ENCODE measurements at regions not wholly inside any gene's neighbourhood (a gene's known extent, or its start where the extent isn't known, plus 50 kb on each side); places are given as distances from the start of the nearest gene placed in this dataset.

GRCh38 chr3:66602237-66602636 is 101.4 kb upstream of the LRIG1 start (continued):
- no peak for TF ChIP-seq CUX1 (IDR thresholded peaks at IDR 0.05; ENCODE audit: insufficient replicate concordance, low read depth, low read length)

DNA sequence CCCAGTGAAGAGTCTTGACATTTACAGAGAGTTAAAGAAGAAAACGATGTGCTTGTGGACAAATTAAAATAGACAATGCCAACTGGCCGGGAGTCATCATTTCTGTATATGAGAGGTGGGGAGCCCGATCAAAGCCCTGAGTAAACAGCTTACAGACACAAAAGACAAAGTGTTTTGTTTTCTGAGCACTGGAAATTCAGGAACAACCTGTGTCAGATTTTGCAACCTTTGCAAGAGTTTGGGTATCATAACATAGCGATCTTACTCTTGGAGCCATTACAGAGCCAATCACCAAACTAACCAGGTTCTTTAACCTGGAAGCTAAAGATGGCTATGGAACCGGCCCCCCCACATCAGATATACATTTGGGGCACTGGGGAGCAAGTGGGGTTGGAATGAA is 101.9 kb upstream of the LRIG1 start:
- ATAC-seq (no peak), DNase-seq (ENCODE audit: low read depth, low spot score) (no peak), FAIRE-seq (no peak)
- in situ Hi-C loops (cut with MboI) (no loop called here), intact Hi-C loops (cut with micrococcal nuclease; ENCODE audit: unreplicated experiment) (no loop called here)
- Histone ChIP-seq H3K27me3 (replicated peaks in 1 of 2; ENCODE audit: control insufficient read depth in 2 of 2, insufficient read depth in 2 of 2, low read length in 1 of 2) (peaks cover 0 to 5% of the 10 kb centered on the region in 2 experiments; a peak in 1 of 4 replicates), H3K9me3 (replicated peaks; ENCODE audit: control insufficient read depth, insufficient read depth, low read length) (no peaks in the 10 kb centered on the region), H3K4me1 (ENCODE audit: control insufficient read depth, insufficient read depth, low read length) (no peaks in the 10 kb centered on the region), H4K20me1 (ENCODE audit: control insufficient read depth, insufficient read depth) (no peaks in the 10 kb centered on the region), H3K79me2 (ENCODE audit: control insufficient read depth, insufficient read depth, low read length) (no peaks in the 10 kb centered on the region), H3K9ac (ENCODE audit: control insufficient read depth, insufficient read depth, low read length) (no peak overlapping the region), H3K27ac (ENCODE audit: control insufficient read depth, insufficient read depth) (no peak overlapping the region), H3K4me2 (ENCODE audit: control insufficient read depth, insufficient read depth) (no peak overlapping the region), H2AFZ (ENCODE audit: control insufficient read depth, low read depth, low read length) (no peak overlapping the region), H3K4me3 (no peak overlapping the region), H3K36me3 (ENCODE audit: control insufficient read depth in 2 of 2, insufficient read depth in 2 of 2, low read length in 1 of 2) (no peaks in the 10 kb centered on the region)
- 26% methylated on average over 5 of the region's 5 CpGs for WGBS (ENCODE audit: insufficient coverage, insufficient replicate concordance, low lambda C conversion rate, missing lambda C conversion rate)
- SMC1A ChIA-PET (ENCODE audit: uncharacterized antibody, unreplicated experiment): no interaction called here
- no peak for TF ChIP-seq RBBP5 (conservative IDR thresholded peaks at IDR 0.05)
- TF ChIP-seq, protein P1, sequence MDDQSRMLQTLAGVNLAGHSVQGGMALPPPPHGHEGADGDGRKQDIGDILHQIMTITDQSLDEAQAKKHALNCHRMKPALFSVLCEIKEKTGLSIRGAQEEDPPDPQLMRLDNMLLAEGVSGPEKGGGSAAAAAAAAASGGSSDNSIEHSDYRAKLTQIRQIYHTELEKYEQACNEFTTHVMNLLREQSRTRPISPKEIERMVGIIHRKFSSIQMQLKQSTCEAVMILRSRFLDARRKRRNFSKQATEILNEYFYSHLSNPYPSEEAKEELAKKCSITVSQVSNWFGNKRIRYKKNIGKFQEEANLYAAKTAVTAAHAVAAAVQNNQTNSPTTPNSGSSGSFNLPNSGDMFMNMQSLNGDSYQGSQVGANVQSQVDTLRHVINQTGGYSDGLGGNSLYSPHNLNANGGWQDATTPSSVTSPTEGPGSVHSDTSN (IDR thresholded peaks at IDR 0.05; ENCODE audit: insufficient replicate concordance, low read depth, low read length): no peak
- TF ChIP-seq ATF7 (IDR thresholded peaks at IDR 0.05; ENCODE audit: low read depth): no peak
- no peak for TF ChIP-seq CHD2 (IDR thresholded peaks at IDR 0.05; ENCODE audit: borderline replicate concordance, low read depth, low read length)
- no peak for TF ChIP-seq SUZ12 (IDR thresholded peaks at IDR 0.05; ENCODE audit: unreplicated experiment)
- TF ChIP-seq TCF3 (IDR thresholded peaks at IDR 0.05; ENCODE audit: borderline replicate concordance, insufficient read depth, low read depth, low read length): no peak
- no peak for TF ChIP-seq NBN (IDR thresholded peaks at IDR 0.05)
- TF ChIP-seq MTA3 (IDR thresholded peaks at IDR 0.05; ENCODE audit: borderline replicate concordance, low read length): no peak
- TF ChIP-seq CHD1 (IDR thresholded peaks at IDR 0.05; ENCODE audit: low read depth, low read length): no peak
- TF ChIP-seq STAT1 (conservative IDR thresholded peaks at IDR 0.05): no peak
- TF ChIP-seq NKRF (conservative IDR thresholded peaks at IDR 0.05): no peak
- TF ChIP-seq ZBED1 (IDR thresholded peaks at IDR 0.05; ENCODE audit: borderline replicate concordance): no peak
- CTCF ChIA-PET: no interaction called here
- BruUV-seq (replicated peaks): no TSS peak
- POLR2A ChIA-PET: interaction anchor here (1.0 kb wide), 1 partner anchor 160 kb away, joined by 3 read pairs; no protein-coding TSS in a partner anchor
- RAD21 ChIA-PET (ENCODE audit: unreplicated experiment): no interaction called here

Data from GM12878 (cell line).